HEK293 (cell line): ENCODE measurements at regions not wholly inside any gene's neighbourhood (a gene's known extent, or its start where the extent isn't known, plus 50 kb on each side); places are given as distances from the start of the nearest gene placed in this dataset.

Experiments used
- CTCF ChIP-seq: fragments of 450-650 bp; formaldehyde crosslinking; IDR thresholded peaks from 2 replicates; pipeline ENCODE4 v1.5.1; 2016; ENCODE audit warnings: missing biosample characterization, missing genetic modification characterization
- HOXD13 ChIP-seq: sonication (generic); formaldehyde crosslinking; IDR thresholded peaks from 2 replicates; pipeline ENCODE4 v1.8.0; 2022; ENCODE audit warnings: missing genetic modification reagents, borderline replicate concordance
- REST ChIP-seq: fragments of 450-650 bp; formaldehyde crosslinking; IDR thresholded peaks from 2 replicates; pipeline ENCODE4 v1.5.1; 2016; ENCODE audit warnings: missing biosample characterization, missing genetic modification characterization
- SALL2 ChIP-seq: fragments of 450-650 bp; formaldehyde crosslinking; IDR thresholded peaks from 2 replicates; pipeline ENCODE4 v1.5.0; 2017; ENCODE audit warnings: missing biosample characterization, mild to moderate bottlenecking, missing genetic modification characterization, borderline replicate concordance
- YY1 ChIP-seq: fragments of 450-650 bp; formaldehyde crosslinking; IDR thresholded peaks from 2 replicates; pipeline ENCODE4 v1.5.1; 2018; ENCODE audit warnings: missing biosample characterization, missing genetic modification characterization

GRCh38 chr9:135344523-135344901, 135.1 kb upstream of the PPP1R26 start:
- TF ChIP-seq YY1 (tag by site-specific recombination) = no peak
- TF ChIP-seq HOXD13 = no peak
- TF ChIP-seq REST (tag by site-specific recombination) = no peak
- no peak for TF ChIP-seq CTCF (tag by site-specific recombination)
- TF ChIP-seq SALL2 (tag by site-specific recombination) = no peak
